GM23338 (cell line): ENCODE measurements at regions not wholly inside any gene's neighbourhood (a gene's known extent, or its start where the extent isn't known, plus 50 kb on each side); places are given as distances from the start of the nearest gene placed in this dataset.

Experiments used
- ATAC-seq: fragments of 200-7000 bp; cut with Tn5 transposase; 3 replicates; pipeline ENCODE4 v1.9.1; 2020
- DNase-seq: peaks from one replicate; pipeline ENCODE4 v3.0.0-alpha.2; 2015; ENCODE audit warnings: low spot score
- H2AFZ ChIP-seq: fragments of 200-600 bp; sonication (generic); 2 replicates; pipeline ENCODE4 v1.8.0; 2016; ENCODE audit warnings: antibody characterized with exemption, mild to moderate bottlenecking, moderate library complexity
- H3F3A ChIP-seq: fragments of 200-600 bp; sonication (generic); replicated peaks from 2 replicates; pipeline ENCODE4 v1.8.0; 2017; ENCODE audit warnings: antibody characterized with exemption, mixed run types, low read depth
- H3K27ac ChIP-seq: fragments of 200-600 bp; sonication (generic); 2 replicates; pipeline ENCODE4 v1.6.1; 2016; ENCODE audit warnings: low read depth
- H3K27me3 ChIP-seq: fragments of 200-600 bp; sonication (generic); 2 replicates; pipeline ENCODE4 v1.8.0; 2016; ENCODE audit warnings: mild to moderate bottlenecking, mixed run types, moderate library complexity; ENCODE audit not compliant: insufficient read depth
- H3K36me3 ChIP-seq: fragments of 200-600 bp; sonication (generic); 2 replicates; pipeline ENCODE4 v1.8.0; 2016; ENCODE audit warnings: mild to moderate bottlenecking; ENCODE audit not compliant: insufficient read depth
- H3K4me1 ChIP-seq: fragments of 200-600 bp; sonication (generic); 2 replicates; pipeline ENCODE4 v1.8.0; 2016; ENCODE audit warnings: mild to moderate bottlenecking, moderate library complexity; ENCODE audit not compliant: insufficient read depth
- H3K4me2 ChIP-seq: fragments of 200-600 bp; sonication (generic); 2 replicates; pipeline ENCODE4 v1.7.1; 2017; ENCODE audit warnings: mixed run types
- H3K4me3 ChIP-seq: fragments of 200-600 bp; sonication (generic); 2 replicates; pipeline ENCODE4 v1.6.1; 2016; ENCODE audit warnings: mixed run types
- H3K79me2 ChIP-seq: fragments of 200-600 bp; sonication (generic); replicated peaks from 2 replicates; pipeline ENCODE4 v1.8.0; 2017; ENCODE audit warnings: mild to moderate bottlenecking; ENCODE audit not compliant: insufficient read depth
- H3K9me2 ChIP-seq: fragments of 200-600 bp; sonication (generic); 2 replicates; pipeline ENCODE4 v1.8.0; 2017; ENCODE audit not compliant: insufficient read depth
- H4K20me1 ChIP-seq: fragments of 200-600 bp; sonication (generic); replicated peaks from 2 replicates; pipeline ENCODE4 v1.8.0; 2017; ENCODE audit warnings: mild to moderate bottlenecking; ENCODE audit not compliant: insufficient read depth
- H3K27ac Mint-ChIP-seq: 2 replicates; pipeline ENCODE4 v1.8.0; 2020; ENCODE audit warnings: inconsistent platforms, mild to moderate bottlenecking, moderate library complexity, mixed read lengths
- H3K27me3 Mint-ChIP-seq: 3 replicates; pipeline ENCODE4 v1.8.0; 2022; ENCODE audit warnings: low read depth, mild to moderate bottlenecking, moderate library complexity, mixed read lengths, inconsistent platforms; ENCODE audit not compliant: insufficient read depth, poor library complexity
- H3K36me3 Mint-ChIP-seq: 3 replicates; pipeline ENCODE4 v1.8.0; 2021; ENCODE audit warnings: low read depth, mild to moderate bottlenecking, inconsistent platforms, moderate library complexity, mixed read lengths
- H3K4me1 Mint-ChIP-seq: 3 replicates; pipeline ENCODE4 v1.8.0; 2020; ENCODE audit warnings: mild to moderate bottlenecking, inconsistent platforms, mixed read lengths
- H3K4me3 Mint-ChIP-seq: 3 replicates; pipeline ENCODE4 v1.8.0; 2021; ENCODE audit warnings: moderate library complexity, mild to moderate bottlenecking, inconsistent platforms, mixed read lengths
- H3K9me3 Mint-ChIP-seq: 3 replicates; pipeline ENCODE4 v1.8.0; 2020; ENCODE audit warnings: moderate library complexity, mild to moderate bottlenecking, inconsistent platforms, mixed read lengths
- CREB1 ChIP-seq: fragments of 250-450 bp; sonication (Bioruptor Pico); IDR thresholded peaks from 2 replicates; pipeline ENCODE4 v1.5.0; 2020; ENCODE audit warnings: low read depth, mild to moderate bottlenecking, moderate library complexity
- EZH2 ChIP-seq: fragments of 200-600 bp; sonication (generic); IDR thresholded peaks from one replicate; pipeline ENCODE4 v1.8.0; 2017; ENCODE audit warnings: antibody characterized with exemption, mild to moderate bottlenecking, low read depth; ENCODE audit not compliant: unreplicated experiment
- EZH2phosphoT487 ChIP-seq: fragments of 200-600 bp; sonication (generic); IDR thresholded peaks from one replicate; pipeline ENCODE4 v1.8.1; 2018; ENCODE audit warnings: antibody characterized with exemption; ENCODE audit not compliant: unreplicated experiment
- NANOG ChIP-seq: IDR thresholded peaks from 2 replicates; pipeline ENCODE4 v1.6.1; 2016; ENCODE audit warnings: antibody characterized with exemption, borderline replicate concordance
- POLR2AphosphoS5 ChIP-seq: IDR thresholded peaks from 2 replicates; pipeline ENCODE4 v1.6.1; 2016; ENCODE audit warnings: antibody characterized with exemption, low read depth
- STAT1 ChIP-seq: IDR thresholded peaks from one replicate; pipeline ENCODE4 v1.6.1; 2016; ENCODE audit warnings: antibody characterized with exemption; ENCODE audit not compliant: unreplicated experiment
- ZNF114 ChIP-seq: fragments of 250-450 bp; sonication (Bioruptor Pico); IDR thresholded peaks from 2 replicates; pipeline ENCODE4 v1.5.0; 2020; ENCODE audit warnings: mild to moderate bottlenecking, moderate library complexity
- ZNF331 ChIP-seq: fragments of 250-450 bp; sonication (Bioruptor Pico); IDR thresholded peaks from 2 replicates; pipeline ENCODE4 v1.5.0; 2020; ENCODE audit warnings: low read depth, mild to moderate bottlenecking, moderate library complexity
- TF ChIP-seq, protein P1 (sequence below): IDR thresholded peaks from one replicate; pipeline ENCODE4 v1.6.1; 2018; ENCODE audit warnings: antibody characterized with exemption; ENCODE audit not compliant: unreplicated experiment
- TF ChIP-seq, protein P2 (sequence below), 2 experiments: fragments of 200-600 bp in 1 of 2; sonication (generic) in 1 of 2; conservative IDR thresholded peaks; 2 replicates each; pipeline versions ENCODE4 v1.5.1 to v1.6.1; 2016 to 2017; ENCODE audit warnings: antibody characterized with exemption in 2 of 2, low read depth in 2 of 2, mild to moderate bottlenecking in 2 of 2, moderate library complexity in 1 of 2
- TF ChIP-seq, protein P3 (sequence below): IDR thresholded peaks from 2 replicates; pipeline ENCODE4 v1.6.1; 2016; ENCODE audit warnings: antibody characterized with exemption

DNA sequence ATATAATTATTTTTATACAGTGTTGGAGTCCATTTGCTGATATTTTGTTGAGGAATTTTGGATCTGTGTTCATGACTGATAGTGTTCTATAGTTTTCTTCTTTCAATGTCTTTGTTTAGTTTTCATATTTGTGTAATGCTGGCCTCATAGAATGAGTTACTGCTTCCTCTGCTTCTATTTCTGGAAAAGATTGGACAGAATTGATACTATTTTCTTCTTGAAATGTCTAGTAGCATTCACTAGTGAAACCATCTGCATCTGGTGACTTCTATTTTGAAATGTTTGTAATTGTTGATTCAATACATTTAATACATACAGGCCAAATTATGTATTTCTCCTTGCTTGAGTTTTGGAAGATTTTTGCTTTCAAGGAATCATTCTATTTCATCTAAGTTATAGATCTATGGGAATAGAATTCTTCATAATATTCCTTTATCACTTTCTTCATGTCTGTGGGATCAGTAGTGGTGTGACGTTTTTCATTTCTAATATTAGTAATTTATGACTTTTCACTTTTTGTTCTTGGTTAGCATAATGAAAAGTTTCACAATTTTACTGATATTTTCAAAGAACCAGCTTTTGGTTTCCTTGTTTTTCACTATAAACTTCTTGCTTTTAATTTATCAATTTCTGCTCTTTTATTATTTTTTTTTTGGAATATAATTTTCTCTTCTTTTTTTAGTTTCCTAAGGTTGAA is 509.9 kb upstream of the VRK2 start:
- H3K27me3 Mint-ChIP-seq: no peaks in the 10 kb centered on the region
- no peaks in the 10 kb centered on the region for H3K79me2 ChIP-seq
- no peaks in the 10 kb centered on the region for H3K36me3 ChIP-seq
- H3K4me1 ChIP-seq: no peaks in the 10 kb centered on the region
- no peaks in the 10 kb centered on the region for H3F3A ChIP-seq
- H4K20me1 ChIP-seq: no peaks in the 10 kb centered on the region
- H3K4me3 ChIP-seq: no peak overlapping the region
- no peak overlapping the region for H2AFZ ChIP-seq
- no peaks in the 10 kb centered on the region for H3K9me2 ChIP-seq
- H3K4me1 Mint-ChIP-seq: peaks cover 8% of the 10 kb centered on the region; the same call in 2 of the 3 replicates
- no peaks in the 10 kb centered on the region for H3K27me3 ChIP-seq
- ATAC-seq (no peak), DNase-seq (no peak)
- H3K4me2 ChIP-seq: no peak overlapping the region
- no peaks in the 10 kb centered on the region for H3K9me3 Mint-ChIP-seq
- TF ChIP-seq, protein P1, sequence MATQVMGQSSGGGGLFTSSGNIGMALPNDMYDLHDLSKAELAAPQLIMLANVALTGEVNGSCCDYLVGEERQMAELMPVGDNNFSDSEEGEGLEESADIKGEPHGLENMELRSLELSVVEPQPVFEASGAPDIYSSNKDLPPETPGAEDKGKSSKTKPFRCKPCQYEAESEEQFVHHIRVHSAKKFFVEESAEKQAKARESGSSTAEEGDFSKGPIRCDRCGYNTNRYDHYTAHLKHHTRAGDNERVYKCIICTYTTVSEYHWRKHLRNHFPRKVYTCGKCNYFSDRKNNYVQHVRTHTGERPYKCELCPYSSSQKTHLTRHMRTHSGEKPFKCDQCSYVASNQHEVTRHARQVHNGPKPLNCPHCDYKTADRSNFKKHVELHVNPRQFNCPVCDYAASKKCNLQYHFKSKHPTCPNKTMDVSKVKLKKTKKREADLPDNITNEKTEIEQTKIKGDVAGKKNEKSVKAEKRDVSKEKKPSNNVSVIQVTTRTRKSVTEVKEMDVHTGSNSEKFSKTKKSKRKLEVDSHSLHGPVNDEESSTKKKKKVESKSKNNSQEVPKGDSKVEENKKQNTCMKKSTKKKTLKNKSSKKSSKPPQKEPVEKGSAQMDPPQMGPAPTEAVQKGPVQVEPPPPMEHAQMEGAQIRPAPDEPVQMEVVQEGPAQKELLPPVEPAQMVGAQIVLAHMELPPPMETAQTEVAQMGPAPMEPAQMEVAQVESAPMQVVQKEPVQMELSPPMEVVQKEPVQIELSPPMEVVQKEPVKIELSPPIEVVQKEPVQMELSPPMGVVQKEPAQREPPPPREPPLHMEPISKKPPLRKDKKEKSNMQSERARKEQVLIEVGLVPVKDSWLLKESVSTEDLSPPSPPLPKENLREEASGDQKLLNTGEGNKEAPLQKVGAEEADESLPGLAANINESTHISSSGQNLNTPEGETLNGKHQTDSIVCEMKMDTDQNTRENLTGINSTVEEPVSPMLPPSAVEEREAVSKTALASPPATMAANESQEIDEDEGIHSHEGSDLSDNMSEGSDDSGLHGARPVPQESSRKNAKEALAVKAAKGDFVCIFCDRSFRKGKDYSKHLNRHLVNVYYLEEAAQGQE: no peak
- TF ChIP-seq STAT1: no peak
- TF ChIP-seq, protein P2, sequence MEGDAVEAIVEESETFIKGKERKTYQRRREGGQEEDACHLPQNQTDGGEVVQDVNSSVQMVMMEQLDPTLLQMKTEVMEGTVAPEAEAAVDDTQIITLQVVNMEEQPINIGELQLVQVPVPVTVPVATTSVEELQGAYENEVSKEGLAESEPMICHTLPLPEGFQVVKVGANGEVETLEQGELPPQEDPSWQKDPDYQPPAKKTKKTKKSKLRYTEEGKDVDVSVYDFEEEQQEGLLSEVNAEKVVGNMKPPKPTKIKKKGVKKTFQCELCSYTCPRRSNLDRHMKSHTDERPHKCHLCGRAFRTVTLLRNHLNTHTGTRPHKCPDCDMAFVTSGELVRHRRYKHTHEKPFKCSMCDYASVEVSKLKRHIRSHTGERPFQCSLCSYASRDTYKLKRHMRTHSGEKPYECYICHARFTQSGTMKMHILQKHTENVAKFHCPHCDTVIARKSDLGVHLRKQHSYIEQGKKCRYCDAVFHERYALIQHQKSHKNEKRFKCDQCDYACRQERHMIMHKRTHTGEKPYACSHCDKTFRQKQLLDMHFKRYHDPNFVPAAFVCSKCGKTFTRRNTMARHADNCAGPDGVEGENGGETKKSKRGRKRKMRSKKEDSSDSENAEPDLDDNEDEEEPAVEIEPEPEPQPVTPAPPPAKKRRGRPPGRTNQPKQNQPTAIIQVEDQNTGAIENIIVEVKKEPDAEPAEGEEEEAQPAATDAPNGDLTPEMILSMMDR (conservative IDR thresholded peaks at IDR 0.05; ENCODE audit: low read depth in 2 of 2): no peak
- no peak for TF ChIP-seq ZNF114 (CRISPR knock-in tag)
- TF ChIP-seq ZNF331 (CRISPR knock-in tag): no peak
- TF ChIP-seq EZH2phosphoT487: no peak
- no peak for TF ChIP-seq CREB1 (CRISPR knock-in tag)
- TF ChIP-seq EZH2: no peak
- TF ChIP-seq, protein P3, sequence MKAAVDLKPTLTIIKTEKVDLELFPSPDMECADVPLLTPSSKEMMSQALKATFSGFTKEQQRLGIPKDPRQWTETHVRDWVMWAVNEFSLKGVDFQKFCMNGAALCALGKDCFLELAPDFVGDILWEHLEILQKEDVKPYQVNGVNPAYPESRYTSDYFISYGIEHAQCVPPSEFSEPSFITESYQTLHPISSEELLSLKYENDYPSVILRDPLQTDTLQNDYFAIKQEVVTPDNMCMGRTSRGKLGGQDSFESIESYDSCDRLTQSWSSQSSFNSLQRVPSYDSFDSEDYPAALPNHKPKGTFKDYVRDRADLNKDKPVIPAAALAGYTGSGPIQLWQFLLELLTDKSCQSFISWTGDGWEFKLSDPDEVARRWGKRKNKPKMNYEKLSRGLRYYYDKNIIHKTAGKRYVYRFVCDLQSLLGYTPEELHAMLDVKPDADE: no peak
- TF ChIP-seq POLR2AphosphoS5: no peak
- no peak for TF ChIP-seq NANOG
- H3K4me3 Mint-ChIP-seq: no peak overlapping the region
- H3K36me3 Mint-ChIP-seq: no peaks in the 10 kb centered on the region
- H3K27ac ChIP-seq: no peak overlapping the region
- no peak overlapping the region for H3K27ac Mint-ChIP-seq
